Osteoblast (primary cell): ENCODE measurements at regions not wholly inside any gene's neighbourhood (a gene's known extent, or its start where the extent isn't known, plus 50 kb on each side); places are given as distances from the start of the nearest gene placed in this dataset.
"Not testable (repeated sequence)": the region's sequence is repeated elsewhere in the genome, so short reads cannot be mapped to it uniquely, and the experiment has no call there.

Experiments used
- DNase-seq: peaks from one replicate; pipeline ENCODE4 v3.0.0; 2011; ENCODE audit warnings: low spot score, mixed read lengths; ENCODE audit not compliant: insufficient read length; ENCODE audit errors: missing footprints
- H2AFZ ChIP-seq: 2 replicates; pipeline ENCODE4 v1.6.0; 2011; ENCODE audit warnings: mild to moderate bottlenecking, low read length
- H3K27ac ChIP-seq: 2 replicates; pipeline ENCODE4 v1.5.1; 2011; ENCODE audit warnings: mild to moderate bottlenecking, low read depth, low read length, moderate library complexity
- H3K27me3 ChIP-seq: 2 replicates; pipeline ENCODE4 v1.6.0; 2012; ENCODE audit warnings: mild to moderate bottlenecking, control low read depth, inconsistent platforms, low read length, moderate library complexity; ENCODE audit not compliant: insufficient read depth
- H3K36me3 ChIP-seq: 2 replicates; pipeline ENCODE4 v1.5.1; 2011; ENCODE audit warnings: mild to moderate bottlenecking, low read length, control low read depth, moderate library complexity; ENCODE audit not compliant: insufficient read depth
- H3K4me1 ChIP-seq: 2 replicates; pipeline ENCODE4 v1.5.1; 2011; ENCODE audit warnings: mild to moderate bottlenecking, low read length, control low read depth, moderate library complexity; ENCODE audit not compliant: insufficient read depth
- H3K4me2 ChIP-seq: 2 replicates; pipeline ENCODE4 v1.6.0; 2011; ENCODE audit warnings: mild to moderate bottlenecking, low read length; ENCODE audit not compliant: insufficient read depth
- H3K4me3 ChIP-seq: fragments of 200-600 bp; sonication (generic); 3 replicates; pipeline ENCODE4 v1.5.1; 2012; ENCODE audit warnings: mild to moderate bottlenecking, low read length, inconsistent platforms; ENCODE audit not compliant: insufficient read depth
- H3K79me2 ChIP-seq: 2 replicates; pipeline ENCODE4 v1.6.0; 2012; ENCODE audit warnings: mild to moderate bottlenecking, low read length, control low read depth, inconsistent platforms; ENCODE audit not compliant: insufficient read depth
- H3K9me3 ChIP-seq: 2 replicates; pipeline ENCODE4 v1.5.1; 2011; ENCODE audit warnings: low read depth, low read length, control low read depth
- H4K20me1 ChIP-seq: 2 replicates; pipeline ENCODE4 v1.6.0; 2012; ENCODE audit warnings: mild to moderate bottlenecking, low read length, control low read depth; ENCODE audit not compliant: insufficient read depth
- TF ChIP-seq, protein P1 (sequence below): IDR thresholded peaks from 2 replicates; pipeline ENCODE4 v1.5.1; 2011; ENCODE audit warnings: mild to moderate bottlenecking, low read depth, low read length, moderate library complexity; ENCODE audit errors: extremely low read depth

DNA sequence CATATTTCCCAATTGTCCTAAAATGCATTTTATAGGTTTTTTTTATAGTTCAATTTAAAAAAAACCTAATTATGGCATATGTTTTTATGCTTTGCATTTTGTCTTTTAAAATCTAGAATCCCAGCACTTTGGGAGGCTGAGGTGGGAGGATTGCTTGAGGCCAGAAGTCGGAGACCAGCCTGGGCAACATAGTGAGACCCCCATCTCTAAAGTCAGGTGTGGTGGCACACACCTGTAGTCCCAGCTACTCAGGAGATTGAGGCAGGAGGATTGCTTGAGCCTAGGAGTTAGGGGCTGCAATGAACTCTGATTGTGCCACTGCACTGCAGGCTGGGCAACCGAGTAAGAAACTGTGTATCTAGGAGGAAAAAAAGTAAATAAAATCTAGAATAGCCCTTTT lies 137.2 kb upstream of the POU3F1 start:
- no peaks in the 10 kb centered on the region for H3K79me2 ChIP-seq

DNA sequence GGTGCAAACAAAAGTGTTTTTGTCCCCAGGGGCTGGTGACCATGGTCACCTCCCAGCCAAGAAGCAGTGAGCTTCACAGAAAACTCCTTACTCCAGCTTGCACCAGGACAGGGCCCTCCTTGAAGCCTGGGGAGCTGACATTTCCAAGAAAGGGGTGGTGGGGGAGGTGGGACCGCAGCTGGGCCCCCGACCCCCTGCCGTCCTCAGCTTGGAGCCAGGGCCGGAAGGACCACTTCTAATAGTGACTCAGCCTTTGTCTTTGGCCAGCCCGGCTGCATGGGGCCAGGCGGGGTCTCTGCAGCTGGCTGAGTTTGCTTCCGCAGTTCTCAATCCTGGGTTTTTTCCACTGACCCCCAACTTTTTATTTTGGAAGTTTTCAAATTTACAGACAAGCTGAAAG lies 136.5 kb upstream of the POU3F1 start:
- H4K20me1 ChIP-seq: no peaks in the 10 kb centered on the region
- H3K27me3 ChIP-seq: no peaks in the 10 kb centered on the region
- DNase-seq: no peak
- H3K4me3 ChIP-seq: no peak overlapping the region
- no peak overlapping the region for H3K27ac ChIP-seq
- no peak overlapping the region for H3K4me2 ChIP-seq
- no peaks in the 10 kb centered on the region for H3K9me3 ChIP-seq
- H3K4me1 ChIP-seq: no peaks in the 10 kb centered on the region
- TF ChIP-seq, protein P1, sequence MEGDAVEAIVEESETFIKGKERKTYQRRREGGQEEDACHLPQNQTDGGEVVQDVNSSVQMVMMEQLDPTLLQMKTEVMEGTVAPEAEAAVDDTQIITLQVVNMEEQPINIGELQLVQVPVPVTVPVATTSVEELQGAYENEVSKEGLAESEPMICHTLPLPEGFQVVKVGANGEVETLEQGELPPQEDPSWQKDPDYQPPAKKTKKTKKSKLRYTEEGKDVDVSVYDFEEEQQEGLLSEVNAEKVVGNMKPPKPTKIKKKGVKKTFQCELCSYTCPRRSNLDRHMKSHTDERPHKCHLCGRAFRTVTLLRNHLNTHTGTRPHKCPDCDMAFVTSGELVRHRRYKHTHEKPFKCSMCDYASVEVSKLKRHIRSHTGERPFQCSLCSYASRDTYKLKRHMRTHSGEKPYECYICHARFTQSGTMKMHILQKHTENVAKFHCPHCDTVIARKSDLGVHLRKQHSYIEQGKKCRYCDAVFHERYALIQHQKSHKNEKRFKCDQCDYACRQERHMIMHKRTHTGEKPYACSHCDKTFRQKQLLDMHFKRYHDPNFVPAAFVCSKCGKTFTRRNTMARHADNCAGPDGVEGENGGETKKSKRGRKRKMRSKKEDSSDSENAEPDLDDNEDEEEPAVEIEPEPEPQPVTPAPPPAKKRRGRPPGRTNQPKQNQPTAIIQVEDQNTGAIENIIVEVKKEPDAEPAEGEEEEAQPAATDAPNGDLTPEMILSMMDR: no peak
- no peaks in the 10 kb centered on the region for H3K36me3 ChIP-seq
- H2AFZ ChIP-seq: no peak overlapping the region
- H3K79me2 ChIP-seq: no peaks in the 10 kb centered on the region

More for the DNA sequence above, 137.2 kb upstream of the POU3F1 start:
- Histone ChIP-seq H3K27ac (no peak overlapping the region), H3K4me1 (no peaks in the 10 kb centered on the region), H3K36me3 (no peaks in the 10 kb centered on the region), H3K4me2 (no peak overlapping the region), H2AFZ (no peak overlapping the region), H4K20me1 (no peaks in the 10 kb centered on the region), H3K9me3 (no peaks in the 10 kb centered on the region), H3K27me3 (no peaks in the 10 kb centered on the region), H3K4me3 (no peak overlapping the region)
- DNase-seq: no peak
- TF ChIP-seq, protein P1: no peak

DNA sequence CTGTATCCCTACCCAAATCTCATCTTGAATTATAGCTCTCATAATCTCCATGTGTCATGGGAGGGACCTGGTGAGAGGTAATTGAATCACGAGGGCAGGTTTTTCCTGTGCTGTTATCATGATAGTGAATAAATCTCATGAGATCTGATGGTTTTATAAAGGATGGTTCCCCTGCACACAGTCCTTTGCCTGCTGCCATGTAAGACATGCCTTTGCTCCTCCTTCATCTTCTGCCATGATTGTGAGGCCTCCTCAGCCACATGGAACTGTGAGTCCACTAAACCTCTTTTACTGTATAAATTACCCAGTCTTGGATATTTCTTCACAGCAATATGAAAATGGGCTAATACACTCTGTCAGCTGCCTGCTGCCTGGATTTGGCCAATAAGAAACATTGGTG lies 133.8 kb upstream of the POU3F1 start:
- not testable (repeated sequence) for H2AFZ ChIP-seq, H3K9me3 ChIP-seq, H4K20me1 ChIP-seq, H3K4me3 ChIP-seq, DNase-seq, H3K79me2 ChIP-seq, H3K4me2 ChIP-seq, H3K27me3 ChIP-seq, H3K36me3 ChIP-seq, H3K4me1 ChIP-seq, H3K27ac ChIP-seq

DNA sequence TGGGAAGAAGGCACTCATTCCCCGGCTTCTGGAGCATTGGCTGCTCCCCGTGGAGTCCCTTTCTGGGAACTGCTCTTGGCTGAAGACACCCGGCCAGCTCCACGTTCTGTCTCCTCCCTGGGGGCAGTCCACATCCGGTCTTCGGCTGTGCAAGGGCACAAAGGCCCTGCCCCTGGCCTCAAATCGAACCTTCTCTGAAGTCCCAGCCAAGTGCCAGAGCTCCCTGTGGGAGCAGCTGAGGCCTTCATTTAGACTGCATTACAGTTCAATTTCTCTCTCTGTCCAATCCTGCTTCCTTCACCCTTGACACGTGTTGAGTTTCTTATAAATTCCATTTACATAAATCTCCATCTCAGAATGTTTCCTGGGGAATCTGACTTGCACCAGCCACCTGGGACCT lies 132.9 kb upstream of the POU3F1 start:
- Histone ChIP-seq H3K4me3 (no peak overlapping the region), H3K4me2 (no peak overlapping the region), H2AFZ (no peak overlapping the region), H3K27ac (no peak overlapping the region), H3K36me3 (no peaks in the 10 kb centered on the region), H3K4me1 (no peaks in the 10 kb centered on the region), H3K27me3 (no peaks in the 10 kb centered on the region), H3K79me2 (no peaks in the 10 kb centered on the region), H3K9me3 (no peaks in the 10 kb centered on the region), H4K20me1 (no peaks in the 10 kb centered on the region)
- no peak for DNase-seq
- TF ChIP-seq, protein P1: no peak

DNA sequence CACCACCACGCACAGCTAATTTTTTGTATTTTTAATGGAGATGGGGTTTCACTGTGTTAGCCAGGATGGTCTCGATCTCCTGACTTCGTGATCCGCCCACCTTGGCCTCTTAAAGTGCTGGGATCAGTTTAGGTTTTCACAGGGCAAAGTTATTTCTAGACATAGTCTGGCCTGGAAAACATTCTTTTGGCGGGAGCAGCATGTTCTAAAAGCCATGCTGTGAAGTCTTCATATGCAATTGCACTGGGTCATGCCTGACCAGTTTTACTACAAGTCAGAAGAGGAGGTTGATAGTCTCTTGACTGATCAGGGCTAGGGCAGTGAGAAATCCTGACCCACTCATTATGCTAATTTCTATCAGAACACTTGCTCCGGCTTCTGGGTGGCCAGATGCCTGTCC lies 131.6 kb upstream of the POU3F1 start:
- Histone ChIP-seq H3K27me3 (no peaks in the 10 kb centered on the region), H3K9me3 (no peaks in the 10 kb centered on the region), H3K4me2 (no peak overlapping the region), H4K20me1 (no peaks in the 10 kb centered on the region), H3K36me3 (no peaks in the 10 kb centered on the region), H3K4me1 (no peaks in the 10 kb centered on the region), H3K27ac (no peak overlapping the region), H2AFZ (no peak overlapping the region), H3K79me2 (no peaks in the 10 kb centered on the region), H3K4me3 (no peak overlapping the region)
- no peak for DNase-seq
- TF ChIP-seq, protein P1: no peak
